Caco-2 (cell line): ENCODE measurements at regions not wholly inside any gene's neighbourhood (a gene's known extent, or its start where the extent isn't known, plus 50 kb on each side); places are given as distances from the start of the nearest gene placed in this dataset.
A peak's percentile ranks its signal among the peaks of the same experiment; 100 is the strongest.

ENCODE experiments used
- BruUV-seq: library from RNA; stranded (reverse); fragments of 400-500 nt; replicated peaks from 2 replicates; lab custom pipeline; 2021; lab: Mats Ljungman, UMichigan
- CTCF ChIA-PET: fragments of 300-600 bp; sonication (Branson Sonifier 250); formaldehyde crosslinking; loops from one replicate; lab custom pipeline; 2022; ENCODE audit warnings: antibody characterized with exemption; lab: Charles Lee
- POLR2A ChIA-PET: fragments of 300-600 bp; sonication (Branson Sonifier 250); formaldehyde crosslinking; loops from one replicate; lab custom pipeline; 2022; ENCODE audit warnings: antibody characterized with exemption; lab: Charles Lee
- DNase-seq, 2 experiments: peaks; one replicate each; pipeline versions ENCODE4 v3.0.0 to v3.0.0-alpha.2; 2020 to 2022
- H3K27me3 ChIP-seq: replicated peaks from 2 replicates; pipeline ENCODE4 v1.6.0; 2011; ENCODE audit warnings: low read length; ENCODE audit not compliant: control insufficient read depth, insufficient read depth
- H3K36me3 ChIP-seq: 2 replicates; pipeline ENCODE4 v1.5.1; 2011; ENCODE audit warnings: low read length; ENCODE audit not compliant: control insufficient read depth, insufficient read depth
- H3K4me1 ChIP-seq: fragments of 250-450 bp; sonication (Bioruptor Pico); 2 replicates; pipeline ENCODE4 v1.5.1; 2020; ENCODE audit warnings: mild to moderate bottlenecking
- H3K4me3 ChIP-seq: 2 replicates; pipeline ENCODE4 v1.5.1; 2011; ENCODE audit warnings: low read depth, mild to moderate bottlenecking, control low read depth, low read length
- H3K9me3 ChIP-seq: fragments of 250-450 bp; sonication (Bioruptor Pico); 2 replicates; pipeline ENCODE4 v1.5.1; 2020; ENCODE audit warnings: mild to moderate bottlenecking, moderate library complexity
- H3K27ac Mint-ChIP-seq: one replicate; pipeline ENCODE4 v1.8.0; 2022; ENCODE audit warnings: mixed read lengths; ENCODE audit not compliant: unreplicated experiment
- H3K27me3 Mint-ChIP-seq: one replicate; pipeline ENCODE4 v1.8.0; 2022; ENCODE audit warnings: mixed read lengths; ENCODE audit not compliant: insufficient read depth, unreplicated experiment
- H3K36me3 Mint-ChIP-seq: one replicate; pipeline ENCODE4 v1.8.0; 2022; ENCODE audit warnings: mild to moderate bottlenecking, mixed read lengths; ENCODE audit not compliant: insufficient read depth, unreplicated experiment
- H3K4me1 Mint-ChIP-seq: one replicate; pipeline ENCODE4 v1.8.0; 2022; ENCODE audit warnings: low read depth, mixed read lengths; ENCODE audit not compliant: unreplicated experiment
- H3K4me3 Mint-ChIP-seq: one replicate; pipeline ENCODE4 v1.8.0; 2022; ENCODE audit warnings: mild to moderate bottlenecking, moderate library complexity, mixed read lengths; ENCODE audit not compliant: unreplicated experiment
- H3K9me3 Mint-ChIP-seq: one replicate; pipeline ENCODE4 v1.8.0; 2022; ENCODE audit warnings: mixed read lengths; ENCODE audit not compliant: unreplicated experiment
- intact Hi-C: fragments of 100-400 bp; cut with micrococcal nuclease; formaldehyde crosslinking; loops from one replicate; pipeline ENCODE4 v1.10.0; 2022; ENCODE audit not compliant: unreplicated experiment
- TF ChIP-seq, protein P1 (sequence below), 2 experiments: fragments of 200-600 bp in 1 of 2; IDR thresholded peaks; 1 replicate in 1 of 2; 2 replicates in 1 of 2; pipeline versions ENCODE4 v1.5.1 to v1.8.0; 2011 to 2022; ENCODE audit warnings: antibody characterized with exemption in 1 of 2, control low read depth in 1 of 2, inconsistent platforms in 1 of 2, low read depth in 1 of 2, low read length in 1 of 2, mild to moderate bottlenecking in 1 of 2, moderate library complexity in 1 of 2; ENCODE audit not compliant: insufficient read depth in 1 of 2, severe bottlenecking in 1 of 2, unreplicated experiment in 1 of 2

DNA sequence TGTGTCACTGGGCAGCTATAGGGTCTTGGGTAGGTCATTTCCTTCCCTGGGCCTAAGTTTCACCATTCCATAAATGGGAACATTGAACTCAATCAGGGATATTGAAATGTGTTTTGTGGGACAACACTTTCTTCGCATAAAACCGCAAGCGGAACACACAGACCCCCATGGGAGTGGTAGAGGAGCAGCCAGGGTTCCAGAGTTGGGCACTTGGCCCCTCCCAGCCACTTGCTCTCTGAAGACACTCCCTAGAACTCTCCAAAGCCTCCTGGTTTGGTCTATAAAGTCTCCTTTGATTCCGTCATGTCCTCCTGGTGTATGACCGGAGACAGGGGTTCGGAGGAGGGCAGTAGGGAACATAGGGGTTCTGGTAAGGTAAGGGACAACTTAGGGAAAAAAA is 271.7 kb downstream of the UACA start:
- peaks cover 45% of the 10 kb centered on the region for H3K4me1 Mint-ChIP-seq
- ChIA-PET CTCF (no interaction called here), POLR2A (interaction anchor here (0.7 kb wide), 1 partner anchor 1028 kb away, joined by 3 read pairs; no protein-coding TSS in a partner anchor)
- no peaks in the 10 kb centered on the region for H3K9me3 Mint-ChIP-seq
- H3K27me3 Mint-ChIP-seq: no peaks in the 10 kb centered on the region
- peak overlapping the region; percentile 61 for H3K27ac Mint-ChIP-seq
- intact Hi-C loops: loop anchor here (5.0 kb wide), 1 partner anchor 899 kb away; no protein-coding TSS in a partner anchor
- no peak overlapping the region for H3K4me3 ChIP-seq
- TF ChIP-seq, protein P1, sequence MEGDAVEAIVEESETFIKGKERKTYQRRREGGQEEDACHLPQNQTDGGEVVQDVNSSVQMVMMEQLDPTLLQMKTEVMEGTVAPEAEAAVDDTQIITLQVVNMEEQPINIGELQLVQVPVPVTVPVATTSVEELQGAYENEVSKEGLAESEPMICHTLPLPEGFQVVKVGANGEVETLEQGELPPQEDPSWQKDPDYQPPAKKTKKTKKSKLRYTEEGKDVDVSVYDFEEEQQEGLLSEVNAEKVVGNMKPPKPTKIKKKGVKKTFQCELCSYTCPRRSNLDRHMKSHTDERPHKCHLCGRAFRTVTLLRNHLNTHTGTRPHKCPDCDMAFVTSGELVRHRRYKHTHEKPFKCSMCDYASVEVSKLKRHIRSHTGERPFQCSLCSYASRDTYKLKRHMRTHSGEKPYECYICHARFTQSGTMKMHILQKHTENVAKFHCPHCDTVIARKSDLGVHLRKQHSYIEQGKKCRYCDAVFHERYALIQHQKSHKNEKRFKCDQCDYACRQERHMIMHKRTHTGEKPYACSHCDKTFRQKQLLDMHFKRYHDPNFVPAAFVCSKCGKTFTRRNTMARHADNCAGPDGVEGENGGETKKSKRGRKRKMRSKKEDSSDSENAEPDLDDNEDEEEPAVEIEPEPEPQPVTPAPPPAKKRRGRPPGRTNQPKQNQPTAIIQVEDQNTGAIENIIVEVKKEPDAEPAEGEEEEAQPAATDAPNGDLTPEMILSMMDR (IDR thresholded peaks at IDR 0.05; ENCODE audit: insufficient read depth in 1 of 2, low read depth in 1 of 2, low read length in 1 of 2, severe bottlenecking in 1 of 2, unreplicated experiment in 1 of 2): no peak
- H3K36me3 Mint-ChIP-seq: peaks cover 17% of the 10 kb centered on the region
- DNase-seq: no peak
- H3K9me3 ChIP-seq: no peaks in the 10 kb centered on the region
- H3K27me3 ChIP-seq: no peaks in the 10 kb centered on the region
- H3K4me3 Mint-ChIP-seq: no peak overlapping the region
- H3K36me3 ChIP-seq: no peaks in the 10 kb centered on the region
- no TSS peak for BruUV-seq
- peaks cover 40% of the 10 kb centered on the region for H3K4me1 ChIP-seq

- ChIA-PET POLR2A (no interaction called here), CTCF (no interaction called here)
- Histone ChIP-seq H3K4me1 (peaks cover 36% of the 10 kb centered on the region), H3K27me3 (no peaks in the 10 kb centered on the region), H3K9me3 (no peaks in the 10 kb centered on the region), H3K4me3 (no peak overlapping the region), H3K36me3 (no peaks in the 10 kb centered on the region)
- H3K27ac Mint-ChIP-seq: no peak overlapping the region
- H3K9me3 Mint-ChIP-seq: no peaks in the 10 kb centered on the region
- intact Hi-C loops: loop anchor here (5.0 kb wide), 1 partner anchor 899 kb away; no protein-coding TSS in a partner anchor
- BruUV-seq: no TSS peak
- TF ChIP-seq, protein P1 (IDR thresholded peaks at IDR 0.05; ENCODE audit: insufficient read depth in 1 of 2, low read depth in 1 of 2, low read length in 1 of 2, severe bottlenecking in 1 of 2, unreplicated experiment in 1 of 2): no peak
- no peaks in the 10 kb centered on the region for H3K27me3 Mint-ChIP-seq
- DNase-seq: no peak
- peaks cover 43% of the 10 kb centered on the region for H3K4me1 Mint-ChIP-seq
- peaks cover 17% of the 10 kb centered on the region for H3K36me3 Mint-ChIP-seq
- H3K4me3 Mint-ChIP-seq: no peak overlapping the region
These were observed 272.1 kb downstream of the UACA start for GRCh38 chr15:70491201-70491621.

DNA sequence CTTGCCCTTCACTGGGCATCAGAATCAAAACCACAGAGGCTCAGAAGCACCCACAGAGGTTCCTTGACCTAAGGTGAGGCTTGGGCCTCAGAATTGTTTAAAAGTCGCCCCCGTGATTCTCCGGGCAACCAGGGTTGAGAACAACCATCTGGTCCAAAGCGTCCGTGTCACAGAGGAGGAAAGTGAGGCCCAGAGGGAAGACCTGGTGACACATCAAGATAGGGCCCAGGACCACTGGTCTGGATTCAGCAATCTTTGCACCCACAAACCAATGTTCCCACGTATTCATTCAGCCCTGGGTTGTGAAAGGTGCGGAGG is 272.6 kb downstream of the UACA start:
- Mint-ChIP-seq H3K4me3 (no peak overlapping the region), H3K27ac (no peak overlapping the region), H3K4me1 (peaks cover 42% of the 10 kb centered on the region), H3K36me3 (peaks cover 17% of the 10 kb centered on the region), H3K27me3 (no peaks in the 10 kb centered on the region), H3K9me3 (no peaks in the 10 kb centered on the region)
- Histone ChIP-seq H3K36me3 (no peaks in the 10 kb centered on the region), H3K4me1 (peaks cover 32% of the 10 kb centered on the region), H3K27me3 (no peaks in the 10 kb centered on the region), H3K4me3 (no peak overlapping the region), H3K9me3 (no peaks in the 10 kb centered on the region)
- POLR2A ChIA-PET: no interaction called here
- intact Hi-C loops: loop anchor here (5.0 kb wide), 1 partner anchor 898 kb away; no protein-coding TSS in a partner anchor
- CTCF ChIA-PET: no interaction called here
- TF ChIP-seq, protein P1 (IDR thresholded peaks at IDR 0.05; ENCODE audit: insufficient read depth in 1 of 2, low read depth in 1 of 2, low read length in 1 of 2, severe bottlenecking in 1 of 2, unreplicated experiment in 1 of 2): no peak
- BruUV-seq: no TSS peak
- no peak for DNase-seq
